Activated CD4-positive, alpha-beta memory T cell treated with anti-CD3 and anti-CD28 coated beads for 36 hours (primary cell): ENCODE measurements at regions not wholly inside any gene's neighbourhood (a gene's known extent, or its start where the extent isn't known, plus 50 kb on each side); places are given as distances from the start of the nearest gene placed in this dataset.
"Not testable (repeated sequence)": the region's sequence is repeated elsewhere in the genome, so short reads cannot be mapped to it uniquely, and the experiment has no call there.

Experiments
- CTCF ChIA-PET: fragments of 350-600 bp; sonication (Branson Sonifier 250); formaldehyde crosslinking; loops from one replicate; lab custom pipeline; 2021; ENCODE audit warnings: antibody characterized with exemption, inconsistent platforms; lab: Charles Lee
- POLR2A ChIA-PET: fragments of 350-600 bp; sonication (Branson Sonifier 250); formaldehyde crosslinking; loops from one replicate; lab custom pipeline; 2021; ENCODE audit warnings: antibody characterized with exemption; lab: Charles Lee
- DNase-seq: peaks from one replicate; pipeline ENCODE4 v3.0.0-alpha.2; 2020
- H3K27ac Mint-ChIP-seq: one replicate; pipeline ENCODE4 v1.8.0; 2021; ENCODE audit warnings: mixed read lengths
- H3K27me3 Mint-ChIP-seq: one replicate; pipeline ENCODE4 v1.8.0; 2021; ENCODE audit warnings: mixed read lengths
- H3K36me3 Mint-ChIP-seq: one replicate; pipeline ENCODE4 v1.8.0; 2021; ENCODE audit warnings: mixed read lengths
- H3K4me1 Mint-ChIP-seq: one replicate; pipeline ENCODE4 v1.8.0; 2021; ENCODE audit warnings: low read depth, mixed read lengths
- H3K4me3 Mint-ChIP-seq: one replicate; pipeline ENCODE4 v1.8.0; 2021; ENCODE audit warnings: mild to moderate bottlenecking, mixed read lengths
- H3K9me3 Mint-ChIP-seq: one replicate; pipeline ENCODE4 v1.8.0; 2021; ENCODE audit warnings: mixed read lengths
- intact Hi-C: fragments of 100-400 bp; cut with micrococcal nuclease; formaldehyde crosslinking; loops from one replicate; pipeline ENCODE4 v1.15.1; 2023

GRCh38 chr10:81264991-81265390 is 610.0 kb upstream of the NRG3 start:
- intact Hi-C loops, CTCF ChIA-PET, H3K27ac Mint-ChIP-seq, H3K4me1 Mint-ChIP-seq, POLR2A ChIA-PET, H3K4me3 Mint-ChIP-seq, H3K27me3 Mint-ChIP-seq, H3K36me3 Mint-ChIP-seq, DNase-seq, H3K9me3 Mint-ChIP-seq: not testable (repeated sequence)

- Mint-ChIP-seq H3K9me3 (peaks cover 6% of the 10 kb centered on the region), H3K4me3 (no peak overlapping the region), H3K4me1 (no peaks in the 10 kb centered on the region), H3K27ac (no peak overlapping the region), H3K36me3 (no peaks in the 10 kb centered on the region), H3K27me3 (no peaks in the 10 kb centered on the region)
- POLR2A ChIA-PET, result no interaction called here
- DNase-seq, result no peak
- CTCF ChIA-PET, result no interaction called here
- intact Hi-C loops, result no loop called here
Measured at GRCh38 chr10:81270051-81270450, 604.9 kb upstream of the NRG3 start.

DNA sequence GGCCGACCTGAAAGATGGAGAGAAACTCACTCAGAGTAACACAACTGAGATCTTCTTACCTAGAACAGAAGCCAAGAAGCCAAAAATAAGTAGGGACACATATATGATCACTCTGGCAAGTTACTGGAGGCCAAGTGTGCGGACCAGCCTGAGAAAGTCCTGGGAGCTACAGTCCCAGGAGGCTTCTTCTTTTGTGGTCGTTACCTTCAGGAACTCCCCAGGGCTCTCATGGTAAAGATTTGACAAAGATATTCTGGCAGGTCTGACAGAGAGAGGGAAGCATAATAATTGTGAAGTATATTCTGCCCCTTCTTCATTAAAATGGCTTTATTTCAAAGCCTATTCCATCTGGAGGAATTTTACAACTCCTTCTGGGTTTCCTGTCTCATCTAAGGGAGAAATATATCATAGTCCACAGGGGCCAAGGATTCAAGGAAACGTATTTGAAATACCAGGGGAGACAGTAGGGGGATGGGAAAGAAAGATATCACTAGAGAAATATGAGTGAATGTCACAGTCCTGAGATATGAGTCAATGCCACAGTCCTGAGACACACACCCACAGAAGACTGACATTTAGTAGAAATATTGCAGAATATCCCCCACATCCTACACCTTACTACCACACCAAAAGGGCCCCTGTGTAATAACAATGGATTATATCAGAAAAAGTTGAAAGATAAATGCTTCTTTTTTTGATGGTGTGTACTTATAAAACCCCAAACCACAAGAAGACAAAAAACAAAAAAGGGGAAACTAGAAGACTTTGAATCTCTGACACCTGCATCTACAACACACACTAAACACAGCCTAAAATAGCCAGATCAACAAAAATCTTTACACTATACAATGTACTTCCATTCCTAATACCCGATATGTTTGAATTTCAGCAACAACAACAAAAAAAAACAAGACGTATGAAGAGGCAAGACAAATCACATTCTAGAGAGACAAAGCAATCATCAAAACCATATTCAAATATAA is 594.2 kb upstream of the NRG3 start:
- no peaks in the 10 kb centered on the region for H3K36me3 Mint-ChIP-seq
- DNase-seq, result no peak
- no peaks in the 10 kb centered on the region for H3K4me1 Mint-ChIP-seq
- peaks cover 4% of the 10 kb centered on the region for H3K9me3 Mint-ChIP-seq
- no peak overlapping the region for H3K27ac Mint-ChIP-seq
- intact Hi-C loops, result no loop called here
- POLR2A ChIA-PET, result no interaction called here
- H3K27me3 Mint-ChIP-seq, result no peaks in the 10 kb centered on the region
- CTCF ChIA-PET, result no interaction called here
- H3K4me3 Mint-ChIP-seq, result no peak overlapping the region

GRCh38 chr10:81288544-81288943 is 586.5 kb upstream of the NRG3 start:
- Mint-ChIP-seq H3K36me3 (no peaks in the 10 kb centered on the region), H3K9me3 (peaks cover 17% of the 10 kb centered on the region), H3K4me1 (no peaks in the 10 kb centered on the region), H3K27me3 (no peaks in the 10 kb centered on the region), H3K4me3 (no peak overlapping the region), H3K27ac (no peak overlapping the region)
- CTCF ChIA-PET, result no interaction called here
- intact Hi-C loops, result no loop called here
- no peak for DNase-seq
- POLR2A ChIA-PET, result no interaction called here

DNA sequence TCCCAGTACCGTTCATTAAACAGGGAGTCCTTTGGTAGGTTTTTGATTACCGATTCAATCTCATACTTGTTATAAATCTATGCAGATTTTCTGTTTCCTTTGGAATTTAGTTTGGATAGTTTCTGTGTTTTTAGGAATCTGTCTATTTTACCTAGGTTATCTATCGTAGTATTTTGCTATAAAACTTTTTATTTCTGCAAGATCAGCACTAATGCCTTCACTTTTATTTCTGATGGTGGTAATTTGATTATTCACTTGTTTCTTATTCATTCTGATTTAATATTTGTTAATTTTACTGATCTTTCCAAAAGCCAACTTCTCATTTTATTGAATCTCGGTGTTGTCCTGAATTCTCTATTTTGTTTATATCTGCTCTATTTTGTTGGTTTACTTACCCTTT is 577.7 kb upstream of the NRG3 start:
- H3K9me3 Mint-ChIP-seq, result peaks cover 12% of the 10 kb centered on the region
- ChIA-PET POLR2A (no interaction called here), CTCF (no interaction called here)
- DNase-seq, result no peak
- intact Hi-C loops, result loop anchor here (5.0 kb wide), 1 partner anchor 1005 kb away; no protein-coding TSS in a partner anchor
- H3K27me3 Mint-ChIP-seq, result no peaks in the 10 kb centered on the region
- no peak overlapping the region for H3K27ac Mint-ChIP-seq
- no peaks in the 10 kb centered on the region for H3K36me3 Mint-ChIP-seq
- no peak overlapping the region for H3K4me3 Mint-ChIP-seq
- H3K4me1 Mint-ChIP-seq, result no peaks in the 10 kb centered on the region

DNA sequence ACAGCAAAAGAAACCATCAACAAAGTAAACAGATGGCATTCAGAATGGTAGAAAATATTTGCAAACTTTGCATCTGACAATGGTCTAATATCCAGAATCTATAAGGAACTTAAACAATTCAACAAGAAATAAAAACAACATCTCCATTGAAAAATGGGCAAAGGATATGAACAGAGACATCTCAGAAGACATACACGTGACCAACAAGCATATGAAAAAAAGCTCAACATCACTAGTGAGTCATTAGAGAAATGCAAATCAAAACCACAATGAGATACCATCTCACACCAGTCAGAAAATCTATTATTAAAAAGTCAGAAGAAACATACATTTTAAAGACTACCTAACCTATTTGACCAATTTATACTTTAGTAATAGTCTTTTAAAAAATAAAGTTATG is 571.3 kb upstream of the NRG3 start:
- CTCF ChIA-PET, result no interaction called here
- peaks cover 19% of the 10 kb centered on the region for H3K9me3 Mint-ChIP-seq
- H3K36me3 Mint-ChIP-seq, result no peaks in the 10 kb centered on the region
- no peaks in the 10 kb centered on the region for H3K4me1 Mint-ChIP-seq
- no peak for DNase-seq
- POLR2A ChIA-PET, result no interaction called here
- H3K4me3 Mint-ChIP-seq, result no peak overlapping the region
- intact Hi-C loops, result no loop called here
- H3K27ac Mint-ChIP-seq, result no peak overlapping the region
- H3K27me3 Mint-ChIP-seq, result no peaks in the 10 kb centered on the region

DNA sequence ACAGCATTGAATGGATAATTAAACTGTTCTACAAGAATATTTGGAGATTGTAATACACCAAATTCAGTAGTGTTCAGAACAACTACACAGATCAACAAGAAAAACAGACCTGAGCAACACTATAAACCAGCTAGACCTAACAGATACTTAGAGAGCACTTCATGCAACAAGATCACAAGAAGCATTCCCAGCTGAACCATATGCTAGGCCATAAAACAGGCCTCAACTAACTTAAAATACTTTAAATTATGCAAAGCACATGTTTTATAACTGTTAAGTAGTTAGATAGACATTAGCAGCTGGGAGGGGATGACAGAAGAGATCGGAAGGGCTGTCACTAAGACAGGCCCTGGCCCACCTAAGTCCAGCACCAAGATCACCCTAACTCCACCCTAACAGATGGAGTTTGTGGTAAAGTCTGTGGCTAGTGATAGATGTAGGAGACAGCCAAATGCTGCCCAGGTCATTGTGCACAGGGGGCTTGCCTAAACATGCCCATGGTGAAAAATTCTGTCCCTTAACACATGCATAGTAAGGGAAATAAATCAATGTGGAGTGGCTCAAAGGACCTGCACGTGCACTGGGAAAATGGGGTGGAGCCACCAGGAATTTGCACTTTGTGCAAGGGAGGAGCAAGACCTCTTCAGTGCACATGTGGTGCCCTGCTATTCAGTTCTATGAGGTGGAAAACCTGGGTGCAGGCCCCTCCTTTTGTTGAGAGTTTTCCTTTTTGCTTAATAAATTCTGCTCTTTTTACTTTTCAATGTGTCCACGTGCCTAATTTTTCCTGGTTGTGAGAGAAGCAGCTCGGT is 567.8 kb upstream of the NRG3 start:
- Mint-ChIP-seq H3K36me3 (no peaks in the 10 kb centered on the region), H3K4me1 (no peaks in the 10 kb centered on the region), H3K4me3 (no peak overlapping the region), H3K27ac (no peak overlapping the region), H3K9me3 (peaks cover 16% of the 10 kb centered on the region), H3K27me3 (no peaks in the 10 kb centered on the region)
- intact Hi-C loops, result no loop called here
- DNase-seq, result no peak
- ChIA-PET POLR2A (no interaction called here), CTCF (no interaction called here)

- intact Hi-C loops, result no loop called here
- no peak overlapping the region for H3K27ac Mint-ChIP-seq
- ChIA-PET CTCF (no interaction called here), POLR2A (no interaction called here)
- no peaks in the 10 kb centered on the region for H3K27me3 Mint-ChIP-seq
- no peak for DNase-seq
- H3K4me1 Mint-ChIP-seq, result no peaks in the 10 kb centered on the region
- H3K36me3 Mint-ChIP-seq, result no peaks in the 10 kb centered on the region
- no peak overlapping the region for H3K4me3 Mint-ChIP-seq
- peaks cover 4% of the 10 kb centered on the region for H3K9me3 Mint-ChIP-seq
Measured at GRCh38 chr10:81309041-81309552, 565.9 kb upstream of the NRG3 start.

DNA sequence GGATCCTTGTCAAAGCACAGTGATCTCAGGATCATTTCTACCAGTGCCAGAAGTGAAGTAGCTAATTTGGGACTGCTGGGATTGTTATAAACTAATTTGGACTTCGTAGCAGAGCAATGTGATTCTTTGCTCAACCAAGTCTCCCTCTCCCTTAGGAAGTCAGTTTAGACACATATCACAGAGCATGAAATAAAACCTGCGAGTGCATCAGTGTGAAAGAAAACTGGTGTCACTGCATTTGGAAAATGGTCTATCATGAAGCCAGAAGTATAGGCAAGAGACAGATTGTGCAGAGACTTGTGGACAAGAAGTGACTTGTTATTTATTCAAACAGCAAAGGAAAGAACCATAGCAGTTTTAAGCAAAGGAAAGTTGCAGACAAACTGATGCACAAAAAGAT is 560.5 kb upstream of the NRG3 start:
- ChIA-PET POLR2A (no interaction called here), CTCF (no interaction called here)
- Mint-ChIP-seq H3K4me3 (no peak overlapping the region), H3K4me1 (no peaks in the 10 kb centered on the region), H3K9me3 (peaks cover 4% of the 10 kb centered on the region), H3K27me3 (no peaks in the 10 kb centered on the region), H3K27ac (no peak overlapping the region), H3K36me3 (no peaks in the 10 kb centered on the region)
- DNase-seq, result no peak
- intact Hi-C loops, result no loop called here

DNA sequence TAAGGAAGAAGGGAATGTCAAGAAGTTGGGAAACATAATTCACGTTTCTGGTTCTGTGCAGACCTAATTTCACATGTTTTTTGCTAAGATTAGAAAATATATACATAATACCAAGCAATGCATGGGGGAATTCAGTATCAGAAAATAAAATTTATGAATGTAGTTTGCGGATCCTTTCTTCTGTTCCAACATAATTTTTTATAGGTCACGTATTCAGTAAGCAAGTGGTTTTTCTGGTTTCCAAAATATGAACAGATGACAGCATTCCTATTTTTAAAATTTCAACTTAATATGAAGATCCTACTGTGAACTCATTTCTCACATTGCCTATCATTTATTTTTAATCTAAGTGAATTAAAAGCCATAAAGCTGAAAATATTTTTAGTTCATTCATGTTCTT is 560.0 kb upstream of the NRG3 start:
- H3K27me3 Mint-ChIP-seq, result no peaks in the 10 kb centered on the region
- H3K4me3 Mint-ChIP-seq, result no peak overlapping the region
- no peak for DNase-seq
- POLR2A ChIA-PET, result no interaction called here
- intact Hi-C loops, result no loop called here
- CTCF ChIA-PET, result no interaction called here
- no peaks in the 10 kb centered on the region for H3K36me3 Mint-ChIP-seq
- H3K27ac Mint-ChIP-seq, result no peak overlapping the region
- no peaks in the 10 kb centered on the region for H3K4me1 Mint-ChIP-seq
- peaks cover 4% of the 10 kb centered on the region for H3K9me3 Mint-ChIP-seq

DNA sequence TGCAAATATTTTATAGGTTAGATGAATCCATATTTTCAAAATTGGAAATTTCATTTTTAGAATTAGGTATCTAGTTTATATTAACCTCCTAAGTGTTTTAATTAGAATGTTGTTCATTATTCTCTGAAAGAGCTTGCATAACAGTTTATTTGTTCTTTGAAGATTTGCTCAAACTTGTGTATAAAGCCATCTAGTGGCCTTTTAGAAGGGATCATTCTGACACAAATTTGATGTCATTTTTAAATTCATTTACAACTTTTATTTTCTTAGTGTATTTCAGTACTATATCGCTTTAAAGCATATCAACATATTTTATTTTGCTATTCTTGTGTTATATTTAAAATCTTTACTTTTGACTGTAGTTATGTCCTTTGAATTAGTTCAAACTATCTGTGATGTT is 527.0 kb upstream of the NRG3 start:
- H3K27me3 Mint-ChIP-seq, result no peaks in the 10 kb centered on the region
- no peak overlapping the region for H3K4me3 Mint-ChIP-seq
- ChIA-PET POLR2A (no interaction called here), CTCF (no interaction called here)
- DNase-seq, result no peak
- no peaks in the 10 kb centered on the region for H3K4me1 Mint-ChIP-seq
- no peaks in the 10 kb centered on the region for H3K36me3 Mint-ChIP-seq
- H3K9me3 Mint-ChIP-seq, result no peaks in the 10 kb centered on the region
- no peak overlapping the region for H3K27ac Mint-ChIP-seq
- intact Hi-C loops, result no loop called here

GRCh38 chr10:81367132-81367531 is 507.9 kb upstream of the NRG3 start:
- intact Hi-C loops, result no loop called here
- POLR2A ChIA-PET, result no interaction called here
- Mint-ChIP-seq H3K9me3 (peaks cover 7% of the 10 kb centered on the region), H3K27ac (no peak overlapping the region), H3K4me1 (no peaks in the 10 kb centered on the region), H3K36me3 (no peaks in the 10 kb centered on the region), H3K27me3 (no peaks in the 10 kb centered on the region), H3K4me3 (no peak overlapping the region)
- DNase-seq, result no peak
- CTCF ChIA-PET, result no interaction called here
